GM18868 (cell line): ENCODE measurements at regions not wholly inside any gene's neighbourhood (a gene's known extent, or its start where the extent isn't known, plus 50 kb on each side); places are given as distances from the start of the nearest gene placed in this dataset.

Experiments
- ATAC-seq: cut with Tn5 transposase; IDR thresholded peaks from one replicate; pipeline ENCODE4 v1.9.1; 2021; ENCODE audit warnings: mild to moderate bottlenecking, moderate library complexity; ENCODE audit not compliant: unreplicated experiment

DNA sequence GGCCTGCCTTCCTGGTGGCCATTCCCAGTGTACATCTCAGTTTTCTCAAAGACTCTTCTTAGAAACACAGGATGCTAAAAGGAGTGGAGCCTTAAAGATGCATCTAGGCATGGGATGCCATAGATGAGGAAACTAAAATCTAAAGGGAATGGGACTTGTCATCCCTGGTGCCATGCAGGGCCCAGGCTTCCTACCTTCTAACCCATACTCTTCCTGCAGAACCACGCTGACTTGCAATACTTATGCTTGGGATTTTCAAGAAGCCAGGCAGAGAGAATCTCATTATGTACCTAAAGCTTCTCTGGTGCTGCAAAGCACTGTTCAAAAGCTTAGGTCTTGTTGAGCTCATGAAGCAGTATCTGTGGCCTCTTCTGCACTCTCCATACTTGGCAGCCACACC lies 329.1 kb downstream of the CYRIA start:
- no peak for ATAC-seq

- no peak for ATAC-seq
Observed at GRCh38 chr2:16335947-16336346, 329.7 kb downstream of the CYRIA start.

DNA sequence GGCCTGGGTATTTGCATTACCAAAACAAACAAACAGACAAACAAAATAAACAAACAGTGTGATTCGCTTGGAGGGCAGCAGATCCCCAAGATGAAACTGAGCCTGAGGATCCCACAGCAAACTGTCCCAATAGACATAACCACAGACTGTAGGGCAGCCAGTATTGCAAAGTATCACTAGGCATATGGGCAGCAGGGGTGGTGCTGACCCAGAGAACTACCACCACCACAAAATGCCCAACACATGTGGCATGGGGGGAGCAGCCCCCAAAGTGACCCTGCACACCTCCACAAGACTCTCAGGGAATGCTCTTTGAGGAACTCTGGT lies 330.1 kb downstream of the CYRIA start:
- no peak for ATAC-seq

GRCh38 chr2:16334886-16335603 lies 330.6 kb downstream of the CYRIA start:
- ATAC-seq: no peak

DNA sequence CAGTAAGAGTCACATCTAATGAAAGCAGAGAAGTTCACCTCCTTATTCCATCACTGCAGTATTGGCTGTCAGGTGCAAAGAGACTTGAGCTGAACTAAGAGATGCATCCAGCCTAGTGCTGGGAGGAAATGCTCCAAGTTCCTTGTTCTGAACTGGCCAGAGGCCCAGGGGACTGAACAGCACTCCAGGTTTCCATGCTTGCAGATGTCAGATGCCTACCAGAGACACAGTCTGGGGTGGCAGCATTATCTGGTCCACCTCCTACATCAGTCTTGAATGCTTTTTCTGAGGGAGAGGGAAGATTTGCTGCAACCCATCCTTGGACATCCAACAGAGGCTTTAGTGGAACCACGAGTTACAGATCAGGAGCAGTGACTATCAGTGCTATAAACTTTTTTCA lies 331.3 kb downstream of the CYRIA start:
- ATAC-seq: no peak

DNA sequence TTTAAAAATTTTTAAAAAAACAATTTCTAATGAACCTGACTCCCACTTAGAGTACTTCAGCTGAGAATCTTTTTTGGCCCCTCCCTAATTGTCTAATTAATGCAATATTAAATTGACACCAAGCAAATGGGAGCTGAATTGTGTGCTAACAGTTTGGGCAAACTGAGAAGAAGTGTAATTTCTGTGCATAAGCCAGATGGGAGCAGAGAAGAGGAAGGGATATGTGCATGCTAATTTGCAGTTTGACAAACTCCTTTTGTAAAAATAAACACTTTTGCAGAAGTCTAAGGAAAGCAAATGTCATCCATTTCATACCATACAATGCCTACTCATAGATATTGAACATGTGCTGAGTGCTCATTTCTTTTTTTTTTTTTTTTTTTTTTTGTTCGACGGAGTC lies 332.0 kb downstream of the CYRIA start:
- ATAC-seq: no peak

GRCh38 chr2:16332681-16333557 lies 332.7 kb downstream of the CYRIA start:
- ATAC-seq: no peak

DNA sequence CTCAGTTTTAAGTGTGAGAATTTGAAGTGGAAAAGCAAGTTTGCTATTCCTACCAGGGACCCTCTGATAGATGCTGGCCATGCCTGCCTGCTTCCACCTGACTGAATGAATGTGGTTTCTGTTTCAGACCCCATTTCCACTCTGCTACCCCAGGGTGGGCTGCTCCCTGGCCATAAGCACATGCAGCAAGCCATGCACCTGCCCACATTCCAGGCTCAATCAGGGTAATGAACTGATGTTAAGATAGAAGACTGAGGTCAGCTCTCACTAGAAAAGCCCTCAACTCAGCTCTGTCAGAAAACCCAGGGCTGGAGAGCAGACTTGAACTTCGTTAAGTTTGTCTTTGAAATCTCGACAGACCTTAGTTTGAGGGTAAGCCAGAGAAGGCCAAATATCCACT lies 333.9 kb downstream of the CYRIA start:
- no peak for ATAC-seq

- ATAC-seq: no peak
Observed at GRCh38 chr2:16330982-16331381, 334.7 kb downstream of the CYRIA start.

DNA sequence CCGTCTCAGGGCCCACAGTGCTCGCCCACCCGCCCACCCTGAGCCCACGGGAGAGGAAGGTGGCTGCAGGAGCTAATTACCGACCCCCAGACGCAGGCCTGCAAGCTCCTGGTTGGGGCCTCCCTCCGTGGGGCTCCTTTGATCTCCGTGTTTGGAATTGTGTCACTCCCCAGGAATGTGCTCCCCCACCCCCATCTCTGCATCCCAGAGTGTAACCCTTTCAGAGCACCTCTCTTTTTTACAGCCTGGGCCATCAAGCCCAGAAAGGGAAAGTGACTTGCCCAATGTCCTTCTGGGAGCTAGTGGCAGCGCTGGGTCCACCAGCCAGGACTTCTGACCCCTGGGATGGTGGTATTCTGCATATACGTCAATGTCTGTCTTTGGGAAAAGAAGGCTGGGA lies 335.1 kb downstream of the CYRIA start:
- ATAC-seq: no peak

- no peak for ATAC-seq
Observed at GRCh38 chr2:16330012-16330411, 335.6 kb downstream of the CYRIA start.

GRCh38 chr2:16329421-16329820 lies 336.2 kb downstream of the CYRIA start:
- no peak for ATAC-seq

DNA sequence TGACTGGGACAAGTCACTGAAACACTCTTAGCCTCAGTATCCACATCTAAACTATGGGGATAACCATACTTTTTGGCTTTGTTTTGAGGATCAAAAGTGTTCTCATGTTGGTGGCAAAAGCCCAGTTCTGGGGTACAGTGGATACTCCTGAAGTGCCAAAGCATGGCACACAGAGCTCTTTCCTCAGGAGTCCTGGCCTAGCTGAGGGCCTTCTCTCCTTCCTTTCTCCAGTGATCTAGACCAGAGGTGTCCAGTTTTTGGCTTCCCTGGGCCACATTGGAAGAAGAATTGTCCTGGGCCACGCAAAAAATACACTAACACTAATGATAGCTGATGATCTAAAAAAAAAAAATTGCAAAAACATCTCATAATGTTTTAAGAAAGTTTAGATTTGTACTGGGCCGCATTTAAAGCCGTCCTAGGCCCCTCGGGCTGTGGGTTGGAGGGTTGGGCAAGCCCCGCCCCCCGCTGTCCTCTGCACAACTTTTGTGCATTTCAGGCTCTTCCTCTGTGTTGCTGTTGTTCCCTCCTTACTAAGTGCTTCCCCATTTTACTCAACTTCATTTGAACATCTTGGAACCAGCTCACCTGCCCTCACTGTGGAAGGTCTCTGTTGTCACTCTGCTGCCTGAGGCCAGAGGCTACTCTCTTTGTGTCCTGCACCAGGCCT lies 337.0 kb downstream of the CYRIA start:
- ATAC-seq: no peak

DNA sequence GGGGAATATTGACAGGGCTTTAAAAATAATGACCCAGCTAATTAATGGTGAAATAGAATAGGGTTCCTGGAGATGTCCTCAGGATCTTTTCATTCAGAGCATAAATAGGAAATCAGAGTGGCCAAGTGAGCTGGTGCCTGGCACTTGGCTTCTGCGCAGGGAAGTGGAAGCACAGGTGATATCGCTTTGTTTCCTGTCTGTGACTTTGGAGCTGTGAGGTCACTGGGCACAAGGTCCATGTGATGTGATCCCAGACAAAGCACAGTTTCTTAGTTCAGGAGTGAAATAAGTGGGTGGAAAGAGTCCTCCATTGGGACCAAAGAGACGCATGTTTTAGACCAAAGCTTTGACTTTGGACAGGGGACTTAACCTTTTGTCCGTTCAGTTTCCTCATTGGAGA lies 338.3 kb downstream of the CYRIA start:
- no peak for ATAC-seq

DNA sequence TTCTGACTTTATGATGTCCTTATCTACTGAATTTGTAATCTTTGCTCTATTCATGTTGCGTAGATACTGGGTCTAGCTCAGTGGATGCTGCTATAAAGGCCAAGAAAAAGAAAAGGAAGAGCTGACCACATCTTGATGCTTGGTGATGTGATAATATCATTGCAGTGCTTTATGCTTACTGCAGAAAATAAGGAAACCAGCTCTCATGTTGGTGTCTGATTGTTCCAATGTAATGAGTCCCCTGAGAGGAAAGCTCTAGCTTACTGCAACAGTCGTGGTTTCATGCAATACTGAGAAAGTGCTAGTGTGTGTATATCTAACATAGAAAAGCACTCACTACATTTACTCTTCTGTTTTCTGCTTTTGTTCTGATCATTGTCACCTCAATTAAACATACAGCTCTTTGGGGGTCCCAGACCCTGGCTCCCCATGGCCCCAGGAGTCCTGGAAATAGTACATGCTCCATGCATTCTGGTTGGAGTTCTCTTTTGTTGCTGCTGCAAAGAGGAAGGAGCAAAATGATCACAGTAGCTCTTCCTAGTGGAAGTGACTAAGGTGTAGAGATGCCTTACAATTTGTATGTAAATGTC lies 338.8 kb downstream of the CYRIA start:
- no peak for ATAC-seq

DNA sequence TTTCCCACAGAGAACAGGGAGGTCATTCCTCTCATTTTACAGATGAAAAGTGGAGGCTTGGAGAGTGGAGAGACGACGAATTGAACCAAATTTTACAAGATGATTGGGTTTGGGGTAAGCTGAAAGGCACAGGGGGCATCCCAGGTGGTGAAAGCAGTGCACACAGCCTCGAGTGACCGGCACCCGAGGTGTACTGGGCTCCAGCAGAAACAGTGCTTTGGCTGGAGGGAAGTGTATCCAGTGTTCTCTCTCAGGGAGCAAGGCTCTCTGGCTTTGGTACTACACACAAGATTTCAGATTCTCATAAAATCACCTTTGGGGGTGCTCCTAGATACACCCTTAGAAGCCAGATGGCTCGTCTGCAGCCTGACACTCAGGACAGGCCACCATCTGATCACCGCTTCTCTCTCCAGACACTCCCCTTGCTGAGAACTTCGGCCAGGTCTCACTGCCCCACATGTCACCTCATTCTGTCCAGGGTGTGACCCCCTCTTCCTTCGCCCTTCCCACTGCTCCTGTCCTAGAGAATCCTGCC lies 339.6 kb downstream of the CYRIA start:
- ATAC-seq: no peak

DNA sequence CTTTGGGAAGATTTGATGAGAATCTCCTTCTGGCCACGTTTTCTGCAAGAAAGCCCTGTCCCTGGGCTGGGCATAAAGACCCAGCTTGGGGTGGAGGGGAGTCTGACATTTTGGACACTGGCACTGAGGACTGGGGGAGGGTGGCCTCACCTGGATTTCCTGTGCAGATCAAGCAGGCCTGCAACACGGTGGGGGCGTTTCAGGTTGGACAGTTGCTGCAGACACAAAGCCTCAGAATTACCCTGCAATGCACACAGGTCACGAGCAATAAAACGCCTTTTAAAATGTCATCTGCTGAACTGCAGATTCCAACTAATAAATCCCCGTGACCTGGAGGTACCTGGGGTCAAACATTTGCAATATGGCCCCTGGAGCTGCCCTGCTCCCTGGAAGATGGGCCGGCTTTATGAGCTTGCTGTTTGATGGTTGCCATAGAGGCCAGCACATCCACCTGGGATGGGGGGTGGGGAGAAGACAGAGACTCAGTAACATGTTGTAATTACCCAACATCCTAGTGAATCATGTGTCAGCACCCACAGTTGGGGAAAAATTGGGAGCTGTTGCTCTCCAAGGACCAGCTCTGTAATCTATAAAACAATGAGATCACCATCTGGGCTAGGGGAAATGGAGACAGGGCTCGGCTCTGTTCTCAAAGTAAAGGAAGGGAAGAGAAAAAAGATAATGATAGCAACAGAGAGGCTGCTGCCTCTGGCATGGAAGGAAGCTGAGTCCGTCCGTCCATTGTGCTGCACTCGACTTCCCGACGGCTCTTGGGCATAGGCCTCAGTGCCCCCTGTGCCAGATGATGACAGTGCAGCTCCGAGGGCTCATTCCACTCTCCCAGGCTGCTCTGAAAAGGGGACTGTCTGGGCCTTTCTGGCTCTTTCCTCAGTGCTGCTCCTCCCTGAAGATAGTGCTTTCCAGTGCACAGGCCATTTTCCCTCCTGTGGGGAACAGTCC lies 340.3 kb downstream of the CYRIA start:
- ATAC-seq: no peak

GRCh38 chr2:16324544-16324937 lies 341.1 kb downstream of the CYRIA start:
- no peak for ATAC-seq

- no peak for ATAC-seq
Observed at GRCh38 chr2:16323551-16324543, 341.8 kb downstream of the CYRIA start.
